ENCODE measurements at regions not wholly inside any gene's neighbourhood (a gene's known extent, or its start where the extent isn't known, plus 50 kb on each side); places are given as distances from the start of the nearest gene placed in this dataset.

DNA sequence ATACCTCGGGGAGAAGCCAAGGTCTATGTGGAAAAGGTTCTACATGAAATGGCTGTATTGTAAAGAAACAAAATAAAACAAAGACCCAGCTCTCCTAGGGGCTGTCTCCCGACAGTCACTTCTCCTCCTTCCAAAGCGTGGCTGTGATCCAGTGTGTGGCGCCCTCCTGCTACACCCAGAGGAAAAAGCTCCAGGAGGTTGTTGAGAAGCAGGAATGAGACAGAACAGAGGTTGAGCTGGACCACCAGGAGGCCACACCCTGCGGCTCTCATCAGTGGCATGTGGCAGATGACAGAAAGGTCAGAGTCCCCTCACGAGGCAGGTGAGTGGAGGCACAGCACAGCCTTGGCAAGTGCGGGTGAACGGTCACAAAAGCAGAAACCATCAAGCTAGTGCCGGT lies 236.0 kb downstream of the TBXT start:
- Histone ChIP-seq H3K9ac (ENCODE audit: insufficient read depth in 1 of 2, low read length in 2 of 2) (no peak overlapping the region), H3K36me3 (ENCODE audit: control insufficient read depth in 4 of 4, insufficient read depth in 4 of 4, low read length in 4 of 4) (no peaks in the 10 kb centered on the region), H3K4me3 (no peak overlapping the region), H3K9me3 (ENCODE audit: control insufficient read depth in 4 of 4, insufficient read depth in 3 of 4, low read length in 3 of 4) (no peaks in the 10 kb centered on the region), H3K27ac (ENCODE audit: low read depth in 1 of 2, low read length in 1 of 2) (no peak overlapping the region), H3K27me3 (ENCODE audit: control insufficient read depth in 3 of 3, insufficient read depth in 3 of 3, low read length in 2 of 3) (no peaks in the 10 kb centered on the region), H3K4me1 (ENCODE audit: control insufficient read depth in 5 of 5, insufficient read depth in 5 of 5, low read length in 5 of 5) (no peaks in the 10 kb centered on the region)
- ATAC-seq (ENCODE audit: insufficient read depth, low FRiP score) (no peak), DNase-seq (no peak)
- TF ChIP-seq, protein P1, sequence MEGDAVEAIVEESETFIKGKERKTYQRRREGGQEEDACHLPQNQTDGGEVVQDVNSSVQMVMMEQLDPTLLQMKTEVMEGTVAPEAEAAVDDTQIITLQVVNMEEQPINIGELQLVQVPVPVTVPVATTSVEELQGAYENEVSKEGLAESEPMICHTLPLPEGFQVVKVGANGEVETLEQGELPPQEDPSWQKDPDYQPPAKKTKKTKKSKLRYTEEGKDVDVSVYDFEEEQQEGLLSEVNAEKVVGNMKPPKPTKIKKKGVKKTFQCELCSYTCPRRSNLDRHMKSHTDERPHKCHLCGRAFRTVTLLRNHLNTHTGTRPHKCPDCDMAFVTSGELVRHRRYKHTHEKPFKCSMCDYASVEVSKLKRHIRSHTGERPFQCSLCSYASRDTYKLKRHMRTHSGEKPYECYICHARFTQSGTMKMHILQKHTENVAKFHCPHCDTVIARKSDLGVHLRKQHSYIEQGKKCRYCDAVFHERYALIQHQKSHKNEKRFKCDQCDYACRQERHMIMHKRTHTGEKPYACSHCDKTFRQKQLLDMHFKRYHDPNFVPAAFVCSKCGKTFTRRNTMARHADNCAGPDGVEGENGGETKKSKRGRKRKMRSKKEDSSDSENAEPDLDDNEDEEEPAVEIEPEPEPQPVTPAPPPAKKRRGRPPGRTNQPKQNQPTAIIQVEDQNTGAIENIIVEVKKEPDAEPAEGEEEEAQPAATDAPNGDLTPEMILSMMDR (IDR thresholded peaks at IDR 0.05; ENCODE audit: control extremely low read depth, extremely low read depth) = no peak
- 66 to 71% methylated on average over 9 of the region's 9 CpGs for WGBS, 2 donors

DNA sequence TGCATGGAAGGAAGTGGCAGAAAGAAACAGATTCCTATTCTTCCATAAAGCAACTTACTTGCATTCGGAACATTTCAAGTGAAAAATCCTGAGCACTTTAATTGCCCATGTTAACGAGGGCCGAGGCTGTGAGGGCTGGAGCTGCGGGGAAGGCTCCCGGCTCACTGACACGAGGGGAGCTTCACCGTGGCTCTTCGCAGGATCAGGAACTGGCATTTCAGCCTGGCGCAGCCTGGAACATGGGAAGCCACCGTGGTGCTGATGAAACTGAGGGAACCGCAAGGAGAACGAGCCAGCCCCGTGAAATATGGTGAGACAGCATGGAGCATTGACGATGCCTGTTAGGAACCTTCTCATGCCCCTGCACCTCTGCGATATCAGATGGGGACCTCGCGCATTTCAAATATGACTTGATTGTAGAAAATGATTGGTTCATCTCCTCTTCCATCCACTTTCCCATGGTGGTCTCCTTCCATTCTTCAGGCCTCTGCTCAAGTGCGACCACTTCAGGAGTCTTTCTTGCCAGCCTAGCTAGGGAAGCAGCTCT lies 236.9 kb downstream of the TBXT start:
- WGBS, 2 donors = 92% methylated on average over 18 of the region's 18 CpGs
- TF ChIP-seq, protein P1 (IDR thresholded peaks at IDR 0.05; ENCODE audit: control extremely low read depth, extremely low read depth) = no peak
- no peaks in the 10 kb centered on the region for H3K36me3 ChIP-seq (ENCODE audit: control insufficient read depth in 4 of 4, insufficient read depth in 4 of 4, low read length in 4 of 4)
- H3K27ac ChIP-seq (ENCODE audit: low read depth in 1 of 2, low read length in 1 of 2) = no peak overlapping the region
- no peaks in the 10 kb centered on the region for H3K4me1 ChIP-seq (ENCODE audit: control insufficient read depth in 5 of 5, insufficient read depth in 5 of 5, low read length in 5 of 5)
- no peaks in the 10 kb centered on the region for H3K27me3 ChIP-seq (ENCODE audit: control insufficient read depth in 3 of 3, insufficient read depth in 3 of 3, low read length in 2 of 3)
- H3K4me3 ChIP-seq = no peak overlapping the region
- ATAC-seq (ENCODE audit: insufficient read depth, low FRiP score) (no peak), DNase-seq (no peak)
- no peak overlapping the region for H3K9ac ChIP-seq (ENCODE audit: insufficient read depth in 1 of 2, low read length in 2 of 2)
- no peaks in the 10 kb centered on the region for H3K9me3 ChIP-seq (ENCODE audit: control insufficient read depth in 4 of 4, insufficient read depth in 3 of 4, low read length in 3 of 4)

DNA sequence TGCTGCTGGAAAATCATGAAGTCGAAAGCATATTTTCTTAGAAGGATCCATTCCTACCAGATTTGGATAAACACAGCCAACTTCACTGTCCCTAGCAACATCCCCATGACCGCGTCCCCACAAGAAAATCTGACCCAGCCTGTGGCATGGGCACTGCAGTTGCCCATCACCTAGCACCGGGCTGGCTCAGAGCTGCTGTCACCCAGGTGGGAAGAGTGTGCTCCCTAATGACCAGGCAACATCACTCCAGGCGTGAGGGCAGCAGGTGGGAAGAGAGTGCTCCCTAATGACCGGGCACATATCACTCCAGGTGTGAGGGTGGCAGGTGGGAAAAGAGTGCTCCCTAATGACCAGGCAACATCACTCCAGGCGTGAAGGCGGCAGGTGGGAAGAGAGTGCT lies 238.0 kb downstream of the TBXT start:
- H3K36me3 ChIP-seq (ENCODE audit: control insufficient read depth in 4 of 4, insufficient read depth in 4 of 4, low read length in 4 of 4) = no peaks in the 10 kb centered on the region
- no peaks in the 10 kb centered on the region for H3K27me3 ChIP-seq (ENCODE audit: control insufficient read depth in 3 of 3, insufficient read depth in 3 of 3, low read length in 2 of 3)
- H3K9me3 ChIP-seq (ENCODE audit: control insufficient read depth in 4 of 4, insufficient read depth in 3 of 4, low read length in 3 of 4) = no peaks in the 10 kb centered on the region
- H3K4me1 ChIP-seq (ENCODE audit: control insufficient read depth in 5 of 5, insufficient read depth in 5 of 5, low read length in 5 of 5) = no peaks in the 10 kb centered on the region
- no peak overlapping the region for H3K9ac ChIP-seq (ENCODE audit: insufficient read depth in 1 of 2, low read length in 2 of 2)
- no peak for ATAC-seq (ENCODE audit: insufficient read depth, low FRiP score)
- H3K27ac ChIP-seq (ENCODE audit: low read depth in 1 of 2, low read length in 1 of 2) = no peak overlapping the region
- H3K4me3 ChIP-seq = no peak overlapping the region
- DNase-seq = no peak
- 92 to 95% methylated on average over 8 of the region's 8 CpGs for WGBS, 2 donors
- TF ChIP-seq, protein P1 (IDR thresholded peaks at IDR 0.05; ENCODE audit: control extremely low read depth, extremely low read depth) = no peak

DNA sequence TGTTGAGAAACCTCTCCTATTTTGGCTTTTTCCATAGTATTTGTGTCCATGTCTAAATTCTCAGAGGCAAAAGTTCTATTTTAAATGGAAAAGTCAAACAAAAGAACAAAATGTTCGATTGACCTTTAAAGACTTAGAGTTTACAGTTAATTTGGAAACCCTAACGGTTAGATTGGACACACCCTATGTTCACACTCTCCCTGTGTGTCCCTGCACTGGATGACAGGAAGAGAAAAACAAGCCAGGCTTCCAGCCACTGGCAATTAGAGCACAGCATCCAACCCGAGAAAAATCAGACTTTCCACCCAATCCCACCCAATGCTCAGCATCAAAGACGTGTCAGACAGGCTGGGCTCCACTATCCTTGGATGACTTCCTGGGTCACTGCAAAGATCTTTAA lies 241.3 kb downstream of the TBXT start:
- Histone ChIP-seq H3K27ac (ENCODE audit: low read depth in 1 of 2, low read length in 1 of 2) (no peak overlapping the region), H3K36me3 (ENCODE audit: control insufficient read depth in 4 of 4, insufficient read depth in 4 of 4, low read length in 4 of 4) (no peaks in the 10 kb centered on the region), H3K27me3 (ENCODE audit: control insufficient read depth in 3 of 3, insufficient read depth in 3 of 3, low read length in 2 of 3) (no peaks in the 10 kb centered on the region), H3K4me3 (no peak overlapping the region), H3K9ac (ENCODE audit: insufficient read depth in 1 of 2, low read length in 2 of 2) (no peak overlapping the region), H3K9me3 (ENCODE audit: control insufficient read depth in 4 of 4, insufficient read depth in 3 of 4, low read length in 3 of 4) (peaks cover 0 to 6% (median 0%) of the 10 kb centered on the region in 4 donors), H3K4me1 (ENCODE audit: control insufficient read depth in 5 of 5, insufficient read depth in 5 of 5, low read length in 5 of 5) (no peaks in the 10 kb centered on the region)
- no peak for ATAC-seq (ENCODE audit: insufficient read depth, low FRiP score)
- 53 to 57% methylated on average over 4 of the region's 4 CpGs for WGBS, 2 donors
- DNase-seq = no peak
- TF ChIP-seq, protein P1 (IDR thresholded peaks at IDR 0.05; ENCODE audit: control extremely low read depth, extremely low read depth) = no peak
